SH-SY5Y (cell line): ENCODE measurements at regions not wholly inside any gene's neighbourhood (a gene's known extent, or its start where the extent isn't known, plus 50 kb on each side); places are given as distances from the start of the nearest gene placed in this dataset.

Experiments
- GATA2 ChIP-seq: IDR thresholded peaks from 2 replicates; pipeline ENCODE4 v1.6.1; 2011; ENCODE audit warnings: mild to moderate bottlenecking, low read depth, low read length
- GATA3 ChIP-seq: IDR thresholded peaks from 2 replicates; pipeline ENCODE4 v1.6.1; 2011; ENCODE audit warnings: low read depth, mild to moderate bottlenecking, low read length, moderate library complexity

DNA sequence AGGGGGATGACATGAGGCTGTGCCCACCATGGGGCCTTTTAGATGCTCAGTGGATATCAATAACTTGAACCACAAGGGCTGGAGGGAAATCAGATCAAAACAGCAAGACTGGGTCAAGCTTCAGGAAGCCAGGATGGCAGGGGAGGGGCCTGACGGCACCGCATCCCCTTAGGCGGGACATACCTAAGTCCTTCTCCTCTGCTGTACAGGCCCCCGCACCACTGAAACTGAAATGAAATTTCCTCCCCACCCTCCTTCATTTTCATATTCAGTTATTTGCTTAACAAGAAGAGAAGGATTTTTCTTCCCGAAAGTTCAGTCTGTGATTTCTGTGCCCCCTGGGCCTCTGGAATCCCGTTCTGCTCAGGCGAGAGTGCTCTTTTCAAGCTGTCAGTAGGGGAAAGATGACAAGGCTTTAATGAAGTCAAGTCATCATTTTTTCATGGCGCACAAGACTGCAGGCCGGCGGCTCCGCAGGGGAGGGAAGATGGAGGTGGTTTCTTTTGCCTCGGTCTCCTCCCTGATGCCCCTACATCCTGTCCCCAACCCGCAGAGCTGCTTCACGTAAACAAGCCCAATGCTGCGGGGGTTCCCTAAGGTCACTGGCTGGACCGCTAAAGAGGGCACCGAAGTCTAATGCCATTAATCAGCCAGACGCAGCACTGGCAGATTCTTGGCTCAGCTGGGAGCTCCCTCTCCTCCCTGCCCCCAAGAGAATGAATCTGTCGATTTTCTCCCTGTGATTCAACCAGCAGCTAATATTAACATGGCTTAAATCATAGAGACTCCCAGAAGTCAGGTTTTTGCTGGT is 264.8 kb downstream of the C1orf94 start:
- TF ChIP-seq GATA3 (no peak), GATA2 (no peak; the same call in 1 of the 2 replicates)

DNA sequence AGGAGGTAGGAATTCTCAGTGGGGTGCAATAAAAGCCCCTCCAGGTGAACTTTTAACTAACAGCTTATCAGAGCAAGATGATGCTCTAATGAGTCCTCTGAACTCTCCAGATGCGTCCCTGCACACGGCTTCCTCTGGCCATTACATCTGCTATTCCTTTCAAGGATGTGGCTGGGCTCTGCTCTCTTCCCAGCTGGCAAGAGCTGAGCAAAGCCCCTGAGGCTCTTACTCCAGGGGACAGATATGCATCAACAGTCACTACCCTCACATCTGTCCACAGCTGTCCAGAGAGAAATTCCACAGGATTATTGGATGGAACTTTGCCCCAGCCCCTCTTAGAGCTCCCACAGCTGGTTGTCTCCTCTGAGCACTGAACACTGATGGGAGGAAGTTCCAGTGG is 267.8 kb downstream of the C1orf94 start:
- no peak for TF ChIP-seq GATA3

DNA sequence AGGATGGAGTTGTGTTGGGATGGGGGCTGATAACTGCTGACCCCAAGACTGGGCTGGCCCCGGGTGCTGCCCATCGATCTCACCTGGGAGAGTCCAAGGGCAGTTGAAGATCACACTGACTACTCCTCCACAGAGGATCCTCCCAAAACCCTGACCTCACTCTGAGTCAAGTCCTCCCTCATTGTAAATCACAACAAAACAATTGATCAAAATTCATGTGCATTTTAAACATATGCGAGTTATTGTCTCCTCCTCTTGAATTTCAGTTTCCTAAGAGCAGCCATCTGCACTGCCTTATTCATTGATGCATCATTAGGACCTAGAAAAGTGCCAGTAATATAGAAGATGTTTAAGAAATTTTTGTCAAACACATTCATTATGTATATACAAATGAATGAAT is 273.6 kb downstream of the C1orf94 start:
- TF ChIP-seq GATA2 (no peak), GATA3 (no peak)

DNA sequence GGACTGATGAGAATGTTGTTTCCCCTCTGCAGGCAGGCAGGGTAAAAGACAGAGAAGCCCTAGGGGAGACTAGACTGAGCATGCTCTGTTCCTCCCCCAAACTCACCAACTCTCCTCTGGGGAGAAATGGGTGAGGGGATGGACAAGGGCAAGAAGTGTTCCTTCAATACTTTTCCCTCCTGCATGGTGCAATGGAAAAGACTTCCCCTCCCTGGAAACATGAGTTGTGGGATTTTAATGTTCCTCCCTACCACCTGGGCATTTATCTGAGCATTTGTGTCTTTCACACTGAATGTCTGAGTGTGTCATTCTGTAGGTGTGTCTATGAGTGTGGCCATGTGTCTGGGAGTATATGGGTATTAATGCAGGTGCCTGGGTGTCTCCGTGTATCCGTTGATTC is 275.7 kb downstream of the C1orf94 start:
- TF ChIP-seq GATA3 (no peak), GATA2 (no peak)

DNA sequence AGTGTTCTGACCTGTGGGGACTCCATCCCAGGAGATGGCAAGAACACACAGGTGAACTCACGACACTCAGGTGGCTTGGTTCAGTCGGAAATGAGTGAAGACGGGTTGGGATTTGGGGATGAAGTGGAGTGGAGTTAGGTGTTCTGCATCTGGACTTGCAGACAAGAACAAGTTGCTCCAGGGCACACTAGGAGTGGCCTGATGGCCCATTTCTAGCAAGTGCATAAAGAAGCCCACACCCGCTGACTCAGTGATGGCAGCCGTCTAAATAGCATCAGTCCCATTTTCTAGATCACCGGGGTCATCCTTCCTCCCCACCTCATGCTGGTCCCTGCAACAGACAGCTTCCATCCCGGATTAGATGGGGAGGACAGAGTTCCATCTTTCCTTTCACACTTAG is 278.4 kb downstream of the C1orf94 start:
- TF ChIP-seq GATA2 (no peak), GATA3 (no peak)

DNA sequence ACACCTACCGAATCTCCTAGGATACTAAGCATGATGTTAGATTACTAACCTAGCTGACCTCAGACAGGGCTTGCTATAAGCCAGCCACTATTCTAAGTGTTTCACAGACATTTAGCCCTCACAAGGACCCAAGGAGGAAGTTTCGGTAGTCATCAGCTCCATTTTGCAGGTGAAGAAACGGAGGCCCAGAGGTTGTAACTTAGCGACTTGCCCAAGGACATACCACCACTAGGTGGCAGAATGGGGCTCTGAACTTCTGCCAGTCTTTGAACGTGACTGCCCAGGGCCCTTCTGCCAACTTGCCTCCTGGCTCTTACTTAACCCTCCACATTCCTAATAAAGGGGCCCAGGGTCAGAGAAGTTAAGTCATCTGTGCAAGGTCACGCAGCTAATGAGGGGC is 283.5 kb downstream of the C1orf94 start:
- TF ChIP-seq GATA3 (no peak), GATA2 (no peak)

DNA sequence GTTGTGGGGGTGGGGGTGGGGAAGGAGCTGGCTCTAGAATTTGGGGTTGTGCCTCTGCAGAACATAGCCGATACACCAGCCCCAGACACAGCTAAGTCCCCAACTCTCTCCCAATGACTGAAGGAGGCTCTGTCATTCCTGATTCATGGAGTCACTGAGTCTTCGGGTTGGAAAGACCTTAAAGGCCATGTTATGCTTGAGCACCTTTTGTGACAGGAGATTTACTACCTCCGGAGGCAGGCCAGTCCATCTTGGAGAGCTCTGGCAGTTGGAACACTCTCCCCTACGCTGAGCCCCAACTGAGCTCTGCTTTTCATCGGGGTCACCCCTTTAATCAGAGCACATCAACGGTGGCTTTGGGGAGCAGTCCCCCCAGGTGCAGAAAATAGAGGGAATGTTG is 284.4 kb upstream of the GJB5 start:
- TF ChIP-seq GATA2 (no peak), GATA3 (no peak)

DNA sequence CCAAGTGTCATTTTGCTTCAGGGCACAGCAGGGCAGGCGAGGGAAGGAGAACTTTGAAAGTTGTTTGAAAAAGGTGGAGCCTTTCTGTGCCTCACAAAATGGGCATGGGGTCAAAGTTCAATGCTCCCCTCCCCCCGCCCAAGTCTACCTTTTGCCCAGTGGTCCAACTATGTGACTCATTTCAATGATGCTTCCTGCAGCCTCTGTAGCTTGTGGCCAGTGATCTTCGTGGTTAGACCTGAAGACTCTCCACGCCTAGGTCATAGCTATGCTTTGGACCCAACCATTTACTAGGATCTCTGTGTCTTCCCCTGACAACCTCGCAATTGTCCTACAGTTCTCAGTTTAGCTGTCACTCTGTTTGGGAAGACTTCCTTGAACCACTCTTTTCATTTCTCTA is 280.3 kb upstream of the GJB5 start:
- no peak for TF ChIP-seq GATA2
- TF ChIP-seq GATA3: no peak

DNA sequence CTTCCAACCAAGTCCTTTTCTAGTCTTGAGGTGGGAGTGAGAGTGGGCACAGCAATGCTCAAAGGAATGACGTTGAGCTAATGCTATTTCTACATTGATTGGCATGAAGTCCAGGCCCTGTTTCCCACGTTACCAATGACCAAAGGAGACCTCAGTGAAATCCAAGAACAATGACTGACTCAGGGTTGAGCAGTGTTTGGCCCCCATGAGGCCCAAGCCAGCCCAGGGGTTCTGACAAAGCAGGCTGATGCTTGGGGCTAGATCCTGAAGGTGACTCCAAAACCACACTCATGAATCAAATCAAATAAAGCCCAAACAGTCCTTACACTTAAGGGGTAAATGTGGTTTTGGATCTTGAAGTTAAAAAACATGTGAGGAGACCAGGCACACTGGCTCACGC is 278.5 kb upstream of the GJB5 start:
- TF ChIP-seq GATA3 (no peak), GATA2 (no peak)

DNA sequence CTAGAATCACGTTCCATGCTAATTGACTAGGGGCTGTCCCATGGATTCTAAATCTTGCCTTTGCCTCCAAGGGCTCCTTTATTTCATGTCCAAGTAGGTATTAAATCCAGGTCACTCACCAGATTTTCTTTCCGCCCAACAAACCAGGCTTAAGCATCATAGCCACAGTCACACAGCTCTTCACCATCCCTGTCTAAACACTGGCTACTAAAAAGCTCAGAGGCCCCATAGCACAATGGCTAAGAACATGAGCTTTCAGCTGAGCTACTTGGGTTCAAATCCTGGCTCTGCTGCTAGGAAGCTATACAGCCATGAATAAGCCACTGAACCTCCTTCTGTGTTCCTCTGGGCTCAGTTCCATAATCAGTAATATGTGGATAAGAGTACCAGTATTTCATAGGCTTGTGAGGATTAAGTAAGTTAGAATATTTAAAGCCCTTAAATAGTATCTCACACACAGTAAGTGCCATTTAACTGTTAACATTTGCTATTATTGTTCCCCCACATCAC is 277.2 kb upstream of the GJB5 start:
- TF ChIP-seq GATA3 (no peak), GATA2 (no peak)

DNA sequence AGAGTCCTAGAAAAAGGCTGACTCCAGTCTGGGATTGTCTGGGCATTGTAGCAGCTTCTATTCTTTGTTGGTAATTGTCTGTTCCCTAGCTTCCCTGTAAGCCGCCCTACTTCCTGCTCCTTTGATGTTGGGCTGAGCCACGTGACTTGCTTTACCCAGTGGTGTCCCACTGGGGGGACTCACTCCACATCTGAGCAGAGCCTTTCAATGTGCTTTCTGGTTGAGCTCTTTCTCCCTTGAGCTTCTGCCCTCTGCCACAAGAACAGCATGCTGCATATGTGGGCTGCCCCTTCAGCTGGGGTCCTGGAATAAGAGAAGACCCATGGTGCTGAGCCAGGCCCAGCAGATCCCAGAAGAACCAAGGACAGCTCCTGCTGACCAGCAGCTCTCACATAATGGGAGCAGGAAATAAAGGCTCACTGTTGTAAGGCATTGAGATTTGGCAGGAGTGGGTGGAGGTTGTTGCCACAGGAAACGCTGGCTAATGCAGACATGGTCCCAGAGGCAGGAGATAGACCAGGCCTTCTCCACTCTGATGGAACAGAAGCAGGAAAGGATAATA is 276.3 kb upstream of the GJB5 start:
- TF ChIP-seq GATA2 (no peak), GATA3 (no peak)

DNA sequence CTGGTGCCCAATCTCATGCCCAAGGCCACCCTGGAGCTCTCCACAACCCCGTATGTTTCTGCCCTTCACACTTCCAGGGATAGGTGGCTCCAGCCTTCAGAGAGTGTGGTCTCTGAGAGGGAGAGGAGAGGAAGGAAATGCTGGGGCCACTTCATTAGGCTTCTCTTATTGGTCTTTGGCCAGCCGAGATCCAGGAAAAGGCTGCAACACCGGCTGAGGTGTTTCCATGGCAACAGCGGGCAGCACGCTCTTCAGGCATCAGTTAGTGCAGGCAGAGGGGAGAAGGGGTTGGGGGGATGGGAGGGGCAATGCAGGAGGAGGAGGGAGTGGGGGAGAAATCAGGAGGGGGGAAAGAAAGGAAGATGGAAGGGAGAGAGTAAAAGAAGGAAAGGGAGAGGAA is 275.1 kb upstream of the GJB5 start:
- TF ChIP-seq GATA2 (no peak), GATA3 (no peak)

DNA sequence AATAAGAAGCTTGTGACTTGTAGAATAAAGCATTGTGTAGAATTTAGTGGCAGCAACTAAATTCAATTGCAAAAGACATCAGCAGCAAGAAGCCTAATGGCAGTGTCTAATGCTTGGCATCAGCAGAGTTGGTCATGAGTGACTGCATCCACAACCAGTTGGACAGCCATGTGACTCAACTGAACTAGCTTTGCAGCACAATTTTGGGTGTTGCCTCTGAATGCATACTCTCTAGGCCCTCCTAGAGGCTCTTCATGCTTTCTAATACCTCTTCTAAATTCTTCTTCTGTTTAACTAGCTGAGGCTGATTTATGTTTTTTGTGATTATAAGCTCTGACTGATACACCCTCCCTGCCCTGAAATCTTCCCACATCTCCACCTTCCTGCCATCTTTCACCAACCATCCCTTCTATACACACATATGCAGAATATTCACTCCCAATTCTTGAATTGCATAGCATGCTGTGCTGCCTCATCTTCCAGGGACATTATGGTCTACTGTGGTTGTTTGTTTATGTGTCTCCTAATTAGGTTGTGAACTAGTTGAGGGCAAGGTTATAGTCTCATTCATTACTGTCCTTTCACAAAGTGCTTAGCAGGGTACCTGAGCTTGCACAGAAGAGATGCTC is 266.7 kb upstream of the GJB5 start:
- TF ChIP-seq GATA2 (no peak), GATA3 (no peak)

DNA sequence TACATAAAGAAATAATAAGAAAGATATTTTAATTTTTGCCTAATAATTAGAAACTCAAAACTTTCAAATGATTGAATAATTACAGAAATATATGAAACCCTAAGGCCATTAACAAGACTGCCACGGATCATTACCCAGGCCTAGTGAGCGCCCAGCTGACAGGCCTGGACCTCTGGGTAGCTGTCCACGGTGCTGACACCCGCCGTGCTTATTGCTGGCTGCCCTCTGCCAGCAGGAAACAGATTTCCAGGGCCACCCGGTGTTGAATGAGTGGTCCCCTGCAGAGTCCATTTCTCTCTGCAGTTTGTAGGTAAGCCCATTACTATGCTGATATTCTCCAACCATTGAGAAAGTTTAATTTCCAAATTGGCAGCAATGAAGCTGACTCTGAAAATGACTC is 254.4 kb upstream of the GJB5 start:
- TF ChIP-seq GATA2: no peak
- TF ChIP-seq GATA3: no peak

DNA sequence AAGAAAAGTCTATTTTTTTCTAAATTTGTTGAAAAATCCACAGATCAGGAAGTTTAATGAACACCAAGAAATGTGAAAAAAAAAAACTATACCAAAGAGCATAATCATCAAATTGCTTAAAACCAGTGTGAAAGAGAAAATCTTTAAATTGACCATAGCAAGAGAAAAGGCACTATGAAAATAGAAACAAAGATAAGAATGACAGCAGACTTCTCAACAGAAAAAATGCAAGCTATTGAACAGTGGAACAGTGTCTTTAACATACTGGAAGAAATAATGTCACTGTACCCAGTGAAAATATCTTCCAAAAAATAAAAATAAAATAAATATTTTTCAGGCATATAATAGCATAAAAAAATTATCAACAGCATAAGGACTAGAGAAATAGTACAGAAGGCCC is 243.0 kb upstream of the GJB5 start:
- TF ChIP-seq GATA3: no peak
- TF ChIP-seq GATA2: no peak

DNA sequence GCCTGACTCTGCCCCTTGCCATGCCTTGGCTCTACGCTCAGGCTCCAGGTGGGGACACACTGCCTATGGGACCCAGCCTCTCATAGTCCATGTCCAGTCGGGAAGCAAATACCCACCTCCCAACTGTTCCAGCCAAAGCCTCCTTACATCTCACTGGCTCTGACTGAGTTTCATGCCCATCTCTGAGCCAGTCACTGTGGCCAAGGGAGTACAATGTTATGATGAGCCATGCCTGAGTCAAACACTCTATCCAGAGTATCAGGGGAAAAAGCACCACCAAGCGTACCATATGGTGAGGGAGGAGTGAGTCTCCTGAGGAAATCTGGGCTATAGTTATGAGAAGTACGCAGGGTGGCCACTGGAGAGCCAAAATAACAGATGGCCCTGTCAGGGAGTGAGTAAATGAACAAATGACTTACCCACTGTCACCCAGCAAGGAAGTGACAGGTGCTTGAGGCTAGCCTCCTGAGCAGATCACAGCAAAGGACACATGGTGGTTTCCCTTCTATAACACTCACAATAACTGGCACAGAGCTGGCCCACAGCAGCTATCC is 236.6 kb upstream of the GJB5 start:
- TF ChIP-seq GATA3 (no peak), GATA2 (no peak)
